ENCODE measurements at regions not wholly inside any gene's neighbourhood (a gene's known extent, or its start where the extent isn't known, plus 50 kb on each side); places are given as distances from the start of the nearest gene placed in this dataset.

GRCh38 chrX:63993936-63994335, 208.9 kb upstream of the ARHGEF9 start:
- no peak for DNase-seq (ENCODE audit: low read depth)

DNA sequence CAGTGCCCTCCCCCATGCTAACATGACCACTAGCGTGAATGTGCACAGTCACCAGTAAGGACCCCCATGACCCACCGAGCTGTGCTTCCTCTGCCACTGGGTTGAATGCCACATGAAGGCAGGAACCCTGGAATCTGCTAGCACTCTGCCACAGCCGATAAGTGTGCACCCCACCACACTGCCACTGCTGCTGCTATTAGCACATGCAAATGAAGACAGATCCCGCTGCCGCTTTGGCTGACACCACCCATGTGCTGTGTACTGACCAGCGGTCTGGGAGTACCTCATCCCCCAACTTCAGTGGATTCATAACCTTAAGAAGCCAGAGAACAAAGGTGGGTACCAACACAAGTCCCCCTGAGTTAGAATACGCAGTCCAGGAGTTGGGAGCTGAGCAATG, 200.9 kb upstream of the ARHGEF9 start:
- DNase-seq (ENCODE audit: low read depth), result no peak

- no peak for DNase-seq (ENCODE audit: low read depth)
These were observed 194.5 kb upstream of the ARHGEF9 start for GRCh38 chrX:63979480-63979879.

DNA sequence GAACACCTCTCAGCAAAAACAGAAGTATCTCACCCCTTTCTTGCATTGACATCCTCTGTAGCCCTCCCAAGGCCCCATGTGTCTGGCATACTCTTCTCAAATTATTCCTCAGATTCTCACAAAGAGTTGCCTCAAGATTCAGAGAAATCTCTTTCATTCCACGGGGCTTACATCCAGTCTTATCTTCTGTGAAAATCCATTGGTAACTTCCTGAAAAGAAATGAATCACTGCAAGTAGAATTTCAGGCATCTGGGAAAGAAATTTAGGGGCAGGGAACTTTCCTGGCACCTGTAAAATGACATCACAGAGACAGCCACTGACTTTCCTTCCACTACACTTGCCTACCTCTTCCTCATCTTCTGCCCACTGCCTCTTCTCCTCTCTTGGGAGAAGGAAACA, 182.5 kb upstream of the ARHGEF9 start:
- DNase-seq (ENCODE audit: low read depth), result no peak

GRCh38 chrX:63963095-63963784, 178.2 kb upstream of the ARHGEF9 start:
- DNase-seq (ENCODE audit: low read depth), result no peak

DNA sequence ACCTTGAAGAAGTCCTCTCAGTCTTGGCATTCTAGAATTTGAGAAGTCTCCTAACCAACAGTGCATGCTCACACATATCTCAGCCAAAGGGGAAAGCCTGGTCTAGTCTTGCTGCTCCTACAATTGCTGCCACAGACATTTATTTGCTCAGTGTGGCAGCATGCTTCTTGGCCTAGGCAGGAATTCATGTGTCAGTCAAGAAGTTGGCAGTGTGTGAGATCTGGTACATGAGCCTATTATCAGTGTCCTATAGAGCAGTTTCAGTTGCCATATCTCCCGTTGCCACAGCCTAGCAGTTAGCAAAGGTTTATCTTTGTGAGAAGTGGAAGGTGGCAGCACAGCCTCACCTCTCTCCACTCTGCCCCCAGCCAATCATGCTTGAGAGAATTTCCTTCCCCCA, 176.9 kb upstream of the ARHGEF9 start:
- DNase-seq (ENCODE audit: low read depth), result no peak

DNA sequence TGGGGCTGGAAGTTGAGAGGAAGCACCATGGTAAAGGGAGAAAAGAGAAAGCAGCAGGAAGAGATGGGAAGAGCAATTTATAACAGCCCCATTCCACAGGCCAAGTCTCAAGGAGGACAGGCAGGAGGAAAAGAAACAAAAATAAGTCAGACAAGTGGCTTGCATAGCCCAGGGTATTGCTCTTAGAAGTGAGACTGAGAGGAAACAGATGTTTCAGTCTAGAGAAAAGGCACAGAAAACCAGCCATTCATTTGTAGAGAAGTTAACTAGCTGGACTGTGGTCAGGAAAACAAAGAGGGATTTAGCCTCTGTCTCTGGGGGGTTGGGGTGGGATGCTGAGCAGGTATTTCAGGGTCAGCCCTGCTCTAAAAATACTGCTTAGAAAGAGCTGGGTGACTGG, 175.0 kb upstream of the ARHGEF9 start:
- no peak for DNase-seq (ENCODE audit: low read depth)

- DNase-seq (ENCODE audit: low read depth), result no peak
These were observed 173.3 kb upstream of the ARHGEF9 start for GRCh38 chrX:63958134-63958865.

DNA sequence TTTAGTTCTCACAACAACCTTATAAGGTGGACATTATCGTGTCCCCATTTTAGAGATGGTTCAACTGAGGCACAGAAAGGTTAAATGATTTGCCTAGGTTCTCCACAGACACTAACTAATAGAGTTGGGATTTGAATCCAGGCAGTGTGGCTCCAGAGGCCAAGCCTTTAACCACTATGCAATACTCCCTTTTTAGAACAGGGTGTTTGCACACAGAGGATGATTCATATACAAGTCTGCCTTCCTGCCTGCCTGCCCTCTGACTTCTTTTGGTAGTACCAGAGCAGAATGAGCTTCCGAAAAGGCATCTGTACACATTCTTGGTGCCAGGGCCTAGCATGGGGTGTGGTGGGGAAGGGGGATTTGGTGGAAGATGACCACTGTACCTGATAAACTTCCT, 150.8 kb upstream of the ARHGEF9 start:
- DNase-seq (ENCODE audit: low read depth), result no peak

DNA sequence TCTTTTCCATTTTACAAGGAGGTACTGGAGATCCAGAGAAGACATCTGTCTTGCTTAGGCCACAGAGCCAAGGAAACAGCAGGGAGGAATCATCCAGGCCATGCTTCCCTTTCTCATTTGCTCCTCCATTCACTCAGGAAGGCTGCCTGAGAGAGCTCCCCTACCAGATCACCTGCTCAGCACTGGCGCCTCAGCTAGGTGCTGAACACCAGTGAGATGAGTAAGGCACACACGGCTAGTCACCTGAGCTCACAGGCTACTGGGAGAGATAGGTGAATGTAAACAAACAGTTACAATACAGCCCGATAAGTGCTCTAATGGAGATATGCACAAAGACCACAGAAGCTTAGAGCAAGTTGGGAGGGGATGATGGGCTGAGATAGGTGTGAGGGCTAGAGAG, 149.8 kb upstream of the ARHGEF9 start:
- no peak for DNase-seq (ENCODE audit: low read depth)

- no peak for DNase-seq (ENCODE audit: low read depth)
These were observed 149.1 kb upstream of the ARHGEF9 start for GRCh38 chrX:63934160-63934559.

- DNase-seq (ENCODE audit: low read depth), result no peak
These were observed 147.9 kb upstream of the ARHGEF9 start for GRCh38 chrX:63932907-63933306.

DNA sequence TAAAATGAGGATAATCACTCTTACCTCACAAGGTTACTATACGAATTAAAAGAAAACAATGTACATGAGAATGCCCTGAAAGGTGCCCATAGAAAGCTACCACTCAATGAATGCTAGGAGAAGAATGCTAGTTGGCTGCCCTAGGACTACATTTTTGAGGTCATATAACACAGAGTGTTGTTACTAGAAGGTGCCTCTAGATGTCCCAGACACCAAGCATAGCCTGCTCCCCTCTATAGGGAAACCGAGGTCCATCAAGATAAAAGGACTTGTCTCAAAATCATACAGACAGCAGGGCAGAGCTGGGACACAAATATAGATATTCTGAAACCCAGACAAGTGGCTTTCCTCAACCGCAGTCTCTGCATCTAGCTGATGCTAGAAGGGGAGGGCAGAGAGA, 147.0 kb upstream of the ARHGEF9 start:
- no peak for DNase-seq (ENCODE audit: low read depth)

DNA sequence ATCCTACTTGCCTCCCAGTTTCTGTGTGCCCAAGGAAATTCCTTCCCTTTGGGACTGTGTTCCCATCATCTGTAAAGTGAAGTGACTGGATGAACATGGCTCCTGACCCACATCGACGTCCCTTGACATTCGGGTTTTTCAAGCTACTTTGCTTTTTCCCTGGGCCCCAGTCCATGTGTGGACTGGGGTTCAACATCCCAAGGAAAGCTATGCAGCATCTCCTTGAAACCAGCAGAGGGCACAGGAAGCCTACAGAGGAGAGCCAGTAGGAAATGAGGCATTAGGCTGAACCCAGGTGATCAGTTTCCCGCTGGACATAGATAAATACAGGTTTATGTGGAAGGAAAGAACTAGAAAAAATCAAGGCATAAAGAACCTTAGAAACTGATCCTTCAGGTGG, 145.1 kb upstream of the ARHGEF9 start:
- DNase-seq (ENCODE audit: low read depth), result no peak

DNA sequence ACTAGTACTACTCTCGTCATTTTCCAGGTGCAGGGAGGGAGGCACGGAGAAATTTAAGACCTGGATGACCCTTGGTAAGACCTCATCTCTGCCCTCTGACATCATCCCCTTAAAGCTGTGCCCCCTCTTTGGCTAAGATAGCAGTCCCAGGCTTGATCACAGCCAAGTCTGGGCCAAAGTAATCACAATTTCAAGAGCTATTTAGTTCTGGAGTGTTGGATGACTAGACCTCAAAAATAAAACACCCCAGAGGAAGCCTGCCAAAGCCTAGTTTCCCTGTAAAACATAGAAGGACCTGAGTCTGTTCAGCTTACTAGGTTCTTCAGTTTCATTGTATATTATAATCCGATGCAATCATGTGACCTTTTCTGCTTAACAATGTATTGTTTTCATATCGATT, 144.6 kb upstream of the ARHGEF9 start:
- no peak for DNase-seq (ENCODE audit: low read depth)

DNA sequence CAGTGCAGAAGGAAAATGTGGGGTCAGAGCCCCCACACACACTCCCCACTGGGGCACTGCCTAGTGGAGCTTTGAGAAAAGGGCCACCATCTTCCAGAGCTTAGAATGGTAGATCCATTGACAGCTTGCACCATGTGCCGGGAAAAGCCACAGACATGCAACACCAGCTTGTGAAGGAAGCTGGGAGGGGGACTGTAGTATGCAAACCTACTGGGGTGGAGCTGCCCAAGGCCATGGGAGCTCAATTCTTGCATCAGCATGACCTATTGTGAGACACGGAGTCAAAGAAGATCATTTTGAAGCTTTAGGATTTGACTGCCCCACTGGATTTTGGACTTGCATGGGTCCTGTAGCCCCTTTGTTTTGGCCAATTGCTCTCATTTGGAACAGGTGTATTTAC, 142.8 kb upstream of the ARHGEF9 start:
- no peak for DNase-seq (ENCODE audit: low read depth)

DNA sequence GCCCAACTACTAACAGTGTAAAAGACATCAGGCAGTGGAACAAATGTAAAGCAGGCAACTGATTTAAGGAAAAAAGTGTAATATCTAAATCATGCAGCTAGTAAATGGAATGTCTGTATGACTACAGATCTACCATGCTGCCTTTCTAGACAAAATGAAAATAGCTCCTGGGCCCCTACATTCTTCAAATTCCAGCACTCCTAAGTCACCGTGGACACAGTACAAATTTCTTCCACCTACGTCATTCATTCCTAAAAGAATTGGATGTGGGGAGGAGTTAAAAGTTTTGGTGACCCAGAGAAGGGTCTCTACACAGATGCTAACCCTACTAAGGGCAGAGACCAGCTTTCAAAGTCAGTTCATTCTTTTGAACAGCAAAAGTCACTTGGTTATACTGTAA, 137.2 kb upstream of the ARHGEF9 start:
- DNase-seq (ENCODE audit: low read depth), result peak; percentile 20

DNA sequence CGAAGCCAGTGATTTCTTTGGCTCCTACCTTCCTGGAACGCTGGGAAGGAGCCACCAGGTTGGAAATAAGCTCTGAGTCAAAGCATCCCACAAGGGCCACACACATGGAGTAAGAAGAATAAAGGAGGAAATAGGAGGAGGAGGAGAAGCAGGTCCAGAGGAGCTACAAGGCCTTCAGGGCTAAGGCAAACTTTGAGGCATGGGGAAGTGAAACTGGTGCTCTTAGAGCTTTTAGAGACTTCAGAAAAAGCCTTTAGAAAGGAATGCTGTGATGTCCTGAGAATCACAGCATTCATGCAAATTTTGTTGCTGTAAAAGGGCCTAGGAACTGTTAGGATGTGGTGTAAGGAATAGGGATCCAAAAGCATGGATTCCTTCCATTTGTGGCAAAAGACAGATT, 135.9 kb upstream of the ARHGEF9 start:
- DNase-seq (ENCODE audit: low read depth), result no peak

DNA sequence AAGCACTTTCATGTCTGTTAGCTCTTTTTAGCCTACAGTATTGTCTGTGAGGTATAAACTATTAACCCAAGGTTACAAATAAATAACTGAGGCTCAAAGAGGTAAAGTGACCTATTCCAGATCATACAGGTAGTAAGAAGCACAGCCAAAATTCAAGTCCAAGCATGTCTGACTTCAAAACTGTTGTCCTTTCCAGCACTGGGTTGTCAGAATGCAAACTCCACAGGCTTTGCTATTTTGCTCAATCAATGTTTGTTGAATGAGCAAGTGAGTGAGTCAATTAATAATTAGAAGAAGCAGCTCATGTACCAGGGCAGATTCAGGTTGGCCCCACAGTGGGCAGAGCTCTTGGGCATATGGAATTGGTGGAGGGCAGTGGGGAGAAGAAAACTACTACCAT, 134.1 kb upstream of the ARHGEF9 start:
- no peak for DNase-seq (ENCODE audit: low read depth)

- DNase-seq (ENCODE audit: low read depth), result no peak
These were observed 133.6 kb upstream of the ARHGEF9 start for GRCh38 chrX:63918611-63919010.

GRCh38 chrX:63917296-63917695, 132.3 kb upstream of the ARHGEF9 start:
- DNase-seq (ENCODE audit: low read depth), result no peak

GRCh38 chrX:63913719-63914118, 128.7 kb upstream of the ARHGEF9 start:
- no peak for DNase-seq (ENCODE audit: low read depth)

GRCh38 chrX:63889001-63889400, 104.0 kb upstream of the ARHGEF9 start:
- DNase-seq (ENCODE audit: low read depth), result peak; percentile 10
